ENCODE measurements at regions not wholly inside any gene's neighbourhood (a gene's known extent, or its start where the extent isn't known, plus 50 kb on each side); places are given as distances from the start of the nearest gene placed in this dataset.

- H3K4me3 ChIP-seq (ENCODE audit: low read length): no peak overlapping the region
- TF ChIP-seq CTCF (IDR thresholded peaks at IDR 0.05; ENCODE audit: insufficient read depth, low read depth, low read length, missing control alignments): no peak
- no peak for DNase-seq (ENCODE audit: low read depth)
Measured at GRCh38 chr5:67334373-67334772, 137.8 kb upstream of the CD180 start.

GRCh38 chr5:67333171-67333570 lies 136.6 kb upstream of the CD180 start:
- H3K4me3 ChIP-seq (ENCODE audit: low read length): no peak overlapping the region
- no peak for DNase-seq (ENCODE audit: low read depth)
- no peak for TF ChIP-seq CTCF (IDR thresholded peaks at IDR 0.05; ENCODE audit: insufficient read depth, low read depth, low read length, missing control alignments)

GRCh38 chr5:67331296-67331925 lies 134.8 kb upstream of the CD180 start:
- no peak overlapping the region for H3K4me3 ChIP-seq (ENCODE audit: low read length)
- no peak for DNase-seq (ENCODE audit: low read depth)
- TF ChIP-seq CTCF (IDR thresholded peaks at IDR 0.05; ENCODE audit: insufficient read depth, low read depth, low read length, missing control alignments): no peak

GRCh38 chr5:67319935-67320725 lies 123.5 kb upstream of the CD180 start:
- no peak for TF ChIP-seq CTCF (IDR thresholded peaks at IDR 0.05; ENCODE audit: insufficient read depth, low read depth, low read length, missing control alignments)
- peak; percentile 68 for DNase-seq (ENCODE audit: low read depth)
- no peak overlapping the region for H3K4me3 ChIP-seq (ENCODE audit: low read length)

- DNase-seq (ENCODE audit: low read depth): no peak
- no peak for TF ChIP-seq CTCF (IDR thresholded peaks at IDR 0.05; ENCODE audit: insufficient read depth, low read depth, low read length, missing control alignments)
Measured at GRCh38 chr5:67318746-67319145, 122.1 kb upstream of the CD180 start.

GRCh38 chr5:67317603-67318002 lies 121.0 kb upstream of the CD180 start:
- no peak for DNase-seq (ENCODE audit: low read depth)
- TF ChIP-seq CTCF (IDR thresholded peaks at IDR 0.05; ENCODE audit: insufficient read depth, low read depth, low read length, missing control alignments): no peak
- no peak overlapping the region for H3K4me3 ChIP-seq (ENCODE audit: low read length)

More at GRCh38 chr5:67318746-67319145, 122.1 kb upstream of the CD180 start:
- no peak overlapping the region for H3K4me3 ChIP-seq (ENCODE audit: low read length)
